ENCODE measurements at regions not wholly inside any gene's neighbourhood (a gene's known extent, or its start where the extent isn't known, plus 50 kb on each side); places are given as distances from the start of the nearest gene placed in this dataset.

GRCh38 chr1:218835609-218836008 lies 338.1 kb upstream of the LYPLAL1 start:
- no peak for DNase-seq

- no peak for DNase-seq
These were observed 337.4 kb upstream of the LYPLAL1 start for GRCh38 chr1:218836264-218836663.

GRCh38 chr1:218837051-218837450 lies 336.6 kb upstream of the LYPLAL1 start:
- DNase-seq = no peak

- no peak for DNase-seq
These were observed 328.1 kb upstream of the LYPLAL1 start for GRCh38 chr1:218845589-218845988.

GRCh38 chr1:218846181-218846580 lies 327.5 kb upstream of the LYPLAL1 start:
- peak; percentile 38 for DNase-seq

GRCh38 chr1:218847089-218847768 lies 326.4 kb upstream of the LYPLAL1 start:
- DNase-seq = no peak

- DNase-seq = no peak
These were observed 325.7 kb upstream of the LYPLAL1 start for GRCh38 chr1:218848009-218848408.

GRCh38 chr1:218850367-218850766 lies 323.3 kb upstream of the LYPLAL1 start:
- no peak for DNase-seq

- DNase-seq = no peak
These were observed 322.1 kb upstream of the LYPLAL1 start for GRCh38 chr1:218851586-218851985.

- DNase-seq = no peak
These were observed 321.2 kb upstream of the LYPLAL1 start for GRCh38 chr1:218852527-218852926.

GRCh38 chr1:218863987-218864386 lies 309.7 kb upstream of the LYPLAL1 start:
- no peak for DNase-seq

GRCh38 chr1:218865591-218865990 lies 308.1 kb upstream of the LYPLAL1 start:
- DNase-seq = no peak

GRCh38 chr1:218866507-218866906 lies 307.2 kb upstream of the LYPLAL1 start:
- DNase-seq = no peak

GRCh38 chr1:218867066-218867465 lies 306.6 kb upstream of the LYPLAL1 start:
- no peak for DNase-seq

GRCh38 chr1:218867941-218868626 lies 305.6 kb upstream of the LYPLAL1 start:
- DNase-seq = no peak

- no peak for DNase-seq
These were observed 304.4 kb upstream of the LYPLAL1 start for GRCh38 chr1:218869276-218869675.

- DNase-seq = no peak
These were observed 301.7 kb upstream of the LYPLAL1 start for GRCh38 chr1:218872026-218872425.

GRCh38 chr1:218872928-218873327 lies 300.8 kb upstream of the LYPLAL1 start:
- no peak for DNase-seq

GRCh38 chr1:218874313-218874712 lies 299.4 kb upstream of the LYPLAL1 start:
- DNase-seq = no peak

GRCh38 chr1:218874801-218875400 lies 298.8 kb upstream of the LYPLAL1 start:
- DNase-seq = no peak

GRCh38 chr1:218878369-218878768 lies 295.3 kb upstream of the LYPLAL1 start:
- DNase-seq = no peak

- DNase-seq = no peak
These were observed 293.1 kb upstream of the LYPLAL1 start for GRCh38 chr1:218880484-218881060.

GRCh38 chr1:218882454-218882853 lies 291.2 kb upstream of the LYPLAL1 start:
- DNase-seq = no peak

Measured in NCI-H1048 (cell line).